ENCODE measurements at regions not wholly inside any gene's neighbourhood (a gene's known extent, or its start where the extent isn't known, plus 50 kb on each side); places are given as distances from the start of the nearest gene placed in this dataset.

- DNase-seq (ENCODE audit: low read depth) = no peak
Measured at GRCh38 chr17:71208111-71208704, 912.6 kb upstream of the SOX9 start.

DNA sequence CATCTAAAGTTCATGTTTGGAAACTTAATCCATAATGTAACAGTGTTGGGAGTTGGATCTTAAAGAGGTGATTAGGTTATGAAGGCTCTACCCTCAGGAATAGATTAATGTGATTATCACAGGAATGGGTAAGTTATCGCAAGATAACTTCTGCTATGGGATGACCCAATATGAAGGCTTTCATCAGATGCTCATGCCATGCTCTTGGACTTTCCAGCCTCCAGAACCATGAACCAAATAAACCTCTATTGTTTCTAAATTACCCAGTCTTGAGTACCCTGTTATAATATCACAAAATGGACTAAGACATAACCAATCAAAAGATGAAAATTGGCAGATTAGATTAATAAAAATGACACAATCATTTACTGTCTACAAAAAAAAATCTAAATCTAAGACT lies 906.9 kb upstream of the SOX9 start:
- DNase-seq (ENCODE audit: low read depth) = no peak

DNA sequence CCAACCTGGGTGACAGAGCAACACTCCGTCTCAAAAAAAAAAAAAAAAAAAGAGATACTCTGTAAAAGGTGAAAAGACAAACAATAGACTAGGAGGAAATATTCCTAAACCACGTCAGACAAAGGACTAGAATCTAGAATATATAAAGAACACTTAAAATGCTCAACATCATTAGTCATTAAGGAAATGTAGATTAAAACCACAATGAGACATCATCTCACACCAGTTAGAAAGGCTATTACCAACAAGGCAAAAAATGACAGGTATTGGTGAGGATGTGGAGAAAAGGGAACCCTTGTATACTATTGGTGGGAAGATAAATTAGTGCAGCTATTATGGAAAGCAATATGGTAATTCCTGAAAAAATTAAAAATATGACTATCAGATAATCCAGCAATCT lies 903.1 kb upstream of the SOX9 start:
- no peak for DNase-seq (ENCODE audit: low read depth)

GRCh38 chr17:71224824-71225575 lies 895.8 kb upstream of the SOX9 start:
- no peak for DNase-seq (ENCODE audit: low read depth)

- DNase-seq (ENCODE audit: low read depth) = no peak
Measured at GRCh38 chr17:71227841-71228240, 893.0 kb upstream of the SOX9 start.

DNA sequence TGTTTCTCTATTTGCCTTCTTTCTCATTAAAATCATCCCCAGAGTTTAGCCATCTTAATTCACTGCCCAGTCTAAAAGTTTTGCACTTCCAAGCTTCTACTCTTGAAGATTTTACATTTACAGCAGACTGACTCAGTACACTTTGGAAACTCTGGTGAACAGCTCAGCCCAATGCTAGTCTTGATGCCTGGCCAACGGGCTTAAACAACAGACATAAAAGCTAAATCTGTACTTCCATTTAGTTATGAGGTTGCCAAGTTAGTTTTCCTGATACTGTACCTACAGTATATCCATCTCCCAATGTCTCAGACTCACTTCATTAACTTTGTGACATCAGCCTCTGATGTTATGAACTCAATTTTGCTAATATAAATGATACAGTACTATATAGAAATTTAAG lies 891.8 kb upstream of the SOX9 start:
- no peak for DNase-seq (ENCODE audit: low read depth)

- DNase-seq (ENCODE audit: low read depth) = no peak
Measured at GRCh38 chr17:71232801-71233559, 887.8 kb upstream of the SOX9 start.

GRCh38 chr17:71234349-71234748 lies 886.5 kb upstream of the SOX9 start:
- DNase-seq (ENCODE audit: low read depth) = no peak

DNA sequence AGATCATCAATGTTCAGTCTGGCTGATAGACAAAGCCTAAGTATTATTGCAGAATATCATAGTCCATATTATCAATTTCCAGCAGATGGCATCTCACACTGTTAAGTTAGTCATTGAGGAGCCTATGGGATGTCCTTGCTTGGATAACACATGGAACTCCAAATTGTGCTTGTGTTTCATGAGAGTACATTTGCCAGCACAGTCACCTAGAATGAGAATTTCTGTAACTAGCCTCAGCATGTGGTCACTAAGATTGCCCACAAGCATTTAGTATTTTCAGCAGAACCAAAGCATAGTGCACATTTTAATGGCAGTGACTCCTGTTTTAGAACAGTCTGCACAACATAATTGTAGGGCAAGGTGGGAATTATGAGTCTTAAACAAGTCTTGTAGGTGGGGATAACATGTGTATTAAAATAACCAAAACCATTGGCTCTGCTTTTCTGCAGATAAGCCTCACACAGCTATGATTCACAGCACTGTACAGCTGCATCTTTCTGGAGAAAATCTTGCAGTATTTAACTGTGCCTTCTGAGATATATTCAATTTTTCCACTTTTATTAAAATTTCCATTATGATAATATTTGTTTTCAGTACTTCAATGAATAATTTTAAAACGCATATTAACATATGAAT lies 882.8 kb upstream of the SOX9 start:
- DNase-seq (ENCODE audit: low read depth) = no peak

DNA sequence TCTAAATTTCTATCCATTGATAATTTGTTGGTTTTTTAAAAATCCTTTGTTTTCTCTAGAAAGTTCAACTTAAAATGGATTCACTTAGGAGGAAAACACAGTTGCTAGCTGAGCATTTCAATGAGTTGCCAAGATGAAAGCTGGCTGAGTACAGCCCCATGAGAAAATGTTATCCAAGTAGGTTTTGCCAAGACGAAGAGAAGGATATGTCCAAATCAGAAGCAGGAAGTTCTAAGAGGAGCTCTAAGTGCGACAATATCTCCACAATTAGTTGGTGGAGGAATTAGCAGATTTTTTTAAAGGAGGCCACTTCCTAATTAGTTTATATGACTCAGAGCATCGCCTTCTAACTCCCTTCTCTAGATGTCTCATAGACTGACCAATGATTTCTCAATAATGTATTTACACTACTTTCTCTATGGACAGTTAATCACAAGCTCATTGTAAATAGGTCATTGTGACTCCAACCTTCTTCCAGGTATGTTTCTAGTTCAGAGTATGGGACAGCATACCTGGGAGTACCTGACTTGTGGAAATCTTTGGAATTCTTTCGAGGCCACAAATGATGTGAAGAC lies 873.3 kb upstream of the SOX9 start:
- no peak for DNase-seq (ENCODE audit: low read depth)

GRCh38 chr17:71251276-71251675 lies 869.5 kb upstream of the SOX9 start:
- DNase-seq (ENCODE audit: low read depth) = no peak

DNA sequence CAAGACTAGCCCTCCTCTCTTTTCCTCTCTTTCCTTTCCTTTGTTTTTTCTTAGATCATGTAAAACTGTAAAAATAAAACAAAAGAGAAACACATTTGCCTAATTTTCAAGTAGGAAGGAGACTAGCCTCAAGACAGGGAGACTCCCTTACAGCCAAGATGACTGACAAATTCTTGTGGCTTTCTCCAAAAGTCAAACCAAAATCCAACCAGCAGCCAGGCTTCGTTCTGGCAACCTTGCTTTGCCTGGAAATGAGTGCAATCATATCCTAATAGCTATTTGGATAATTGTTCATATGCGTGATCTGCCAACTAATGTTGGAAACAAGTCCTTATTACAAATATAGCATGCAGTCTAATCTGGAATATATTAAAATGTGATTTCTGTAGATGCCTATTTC lies 868.9 kb upstream of the SOX9 start:
- no peak for DNase-seq (ENCODE audit: low read depth)

DNA sequence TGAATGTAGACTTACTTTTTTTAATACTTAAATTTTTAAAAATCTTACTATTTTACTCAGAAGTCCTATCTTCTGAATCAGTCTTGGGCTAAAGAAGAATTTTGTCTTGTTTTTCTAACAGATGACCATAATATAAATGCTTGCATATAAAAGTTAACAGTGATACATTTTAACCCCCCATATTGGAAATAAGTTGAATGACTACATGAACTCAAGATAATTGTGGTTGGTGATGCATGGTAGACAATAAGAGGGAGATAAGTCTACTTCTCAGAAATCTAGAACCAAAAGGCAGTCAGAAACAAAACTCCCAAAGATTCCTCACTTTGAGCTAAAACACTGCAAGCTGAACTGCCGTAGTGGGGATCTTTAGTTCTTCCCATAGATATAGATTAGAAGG lies 868.4 kb upstream of the SOX9 start:
- no peak for DNase-seq (ENCODE audit: low read depth)

DNA sequence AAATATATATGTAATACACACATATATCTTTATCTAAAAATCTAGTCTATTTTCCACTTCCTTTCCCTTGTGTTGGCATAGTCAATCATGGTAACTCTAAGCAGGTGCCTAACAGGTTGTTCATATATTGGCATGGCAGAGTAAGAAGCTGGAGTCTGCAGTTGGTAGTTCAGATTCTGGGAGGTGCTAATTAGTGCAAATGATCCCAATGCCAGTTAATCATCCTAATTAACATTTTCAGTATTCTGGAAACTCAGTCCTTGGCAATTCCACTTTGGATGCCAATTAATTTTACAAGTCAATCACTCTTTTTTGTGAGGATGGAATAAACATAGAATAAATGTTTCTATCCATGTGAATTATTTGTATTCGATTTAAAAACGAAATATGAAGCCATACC lies 863.7 kb upstream of the SOX9 start:
- no peak for DNase-seq (ENCODE audit: low read depth)

DNA sequence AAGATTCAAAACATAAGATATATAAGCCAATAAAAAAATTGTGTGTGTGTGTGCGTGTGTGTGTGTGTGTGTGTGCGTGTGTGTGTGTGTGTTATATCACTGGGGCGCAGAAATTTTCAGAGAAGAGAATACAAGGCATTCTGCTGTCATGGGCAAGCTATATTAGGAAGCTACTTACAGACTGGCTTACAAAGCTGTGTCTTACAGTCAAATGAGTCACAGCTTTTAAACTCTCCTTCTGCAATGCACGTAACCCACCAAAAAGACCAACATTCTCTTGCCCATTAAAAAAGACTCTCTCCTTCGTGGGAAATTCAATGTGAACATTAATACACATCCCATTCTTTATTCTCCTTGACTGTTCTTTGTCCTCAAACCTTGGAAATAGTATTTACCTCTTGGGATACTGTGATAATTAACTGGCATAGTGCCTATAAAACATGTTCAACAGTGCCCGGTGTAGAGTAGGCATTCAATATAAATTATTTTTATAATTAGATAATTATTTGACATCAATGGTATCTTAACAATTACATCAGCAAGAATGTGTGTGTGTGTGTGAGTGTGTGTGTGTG lies 860.4 kb upstream of the SOX9 start:
- no peak for DNase-seq (ENCODE audit: low read depth)

DNA sequence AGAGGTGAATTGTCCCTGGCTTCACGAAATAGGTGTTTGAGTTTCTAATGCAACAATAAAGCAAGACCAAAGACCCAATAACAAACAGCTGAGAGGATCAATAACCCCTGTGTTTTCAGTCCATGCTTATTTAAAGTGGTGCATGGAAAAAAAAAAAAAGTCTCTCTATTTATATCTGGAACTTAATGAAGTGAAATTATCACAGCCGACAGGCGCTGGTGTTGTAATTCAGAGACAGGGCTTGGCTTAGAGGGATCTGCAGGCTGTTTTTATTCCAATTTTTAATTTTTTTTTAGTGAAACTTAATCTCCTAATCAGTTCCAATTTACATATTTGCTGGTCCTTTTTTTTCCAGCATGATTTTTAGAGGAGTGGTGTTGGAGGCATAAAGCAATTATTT lies 858.2 kb upstream of the SOX9 start:
- DNase-seq (ENCODE audit: low read depth) = no peak

DNA sequence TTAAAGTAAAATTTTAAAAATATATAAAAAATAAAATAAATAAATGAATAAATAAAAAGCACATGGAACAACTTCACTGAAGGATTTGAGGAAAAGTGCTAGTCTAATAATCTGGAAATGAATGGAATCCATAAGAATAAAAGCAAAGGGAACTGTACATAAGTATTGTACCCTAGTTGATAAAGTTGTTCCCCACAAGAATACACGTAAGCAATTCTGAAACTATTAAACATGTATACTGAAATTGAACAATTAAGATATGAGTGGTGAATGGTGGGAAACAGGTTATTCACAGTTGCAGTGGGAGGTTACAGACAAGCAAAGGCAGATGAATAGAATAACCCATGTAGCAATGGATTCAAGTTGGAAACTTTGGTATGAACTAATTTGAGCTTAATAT lies 853.2 kb upstream of the SOX9 start:
- no peak for DNase-seq (ENCODE audit: low read depth)

- no peak for DNase-seq (ENCODE audit: low read depth)
Measured at GRCh38 chr17:71269201-71269600, 851.6 kb upstream of the SOX9 start.

- no peak for DNase-seq (ENCODE audit: low read depth)
Measured at GRCh38 chr17:71273441-71273840, 847.4 kb upstream of the SOX9 start.

DNA sequence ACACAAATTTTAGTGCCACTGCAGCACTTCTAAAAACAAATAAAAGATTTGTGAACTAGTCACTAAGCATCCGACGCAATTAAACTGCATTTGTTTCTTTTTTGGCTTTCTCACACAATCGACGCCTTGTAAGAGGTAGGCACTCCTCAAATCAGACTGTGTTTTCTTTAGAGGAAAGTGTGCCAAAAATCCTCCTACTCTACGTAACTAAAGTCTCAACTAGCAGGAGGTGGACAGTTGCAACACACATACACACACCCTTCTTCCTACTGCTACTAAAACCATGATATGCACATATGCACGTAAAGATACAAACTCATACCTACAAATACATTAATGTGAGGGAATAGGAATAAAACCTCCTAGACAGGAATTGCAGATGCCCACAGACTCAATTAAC lies 844.7 kb upstream of the SOX9 start:
- no peak for DNase-seq (ENCODE audit: low read depth)

DNA sequence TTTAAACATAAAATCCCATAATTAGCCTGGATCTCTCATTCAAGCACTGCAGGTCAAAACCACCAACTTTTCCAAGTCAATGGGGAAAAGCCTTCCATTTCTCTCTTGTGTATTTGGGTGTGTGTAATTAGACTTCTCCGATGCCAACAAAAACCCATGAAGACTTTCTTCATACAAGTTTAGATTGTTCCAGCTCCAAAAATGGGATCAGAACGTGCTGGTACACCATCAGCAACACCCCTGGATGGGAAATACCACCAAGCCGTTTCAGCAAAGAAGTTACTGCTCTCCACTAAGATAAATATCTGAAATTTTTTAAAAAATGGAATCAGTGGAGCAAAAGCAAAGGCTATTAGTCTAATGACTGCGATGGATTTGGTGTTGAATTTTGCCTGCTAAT lies 837.3 kb upstream of the SOX9 start:
- no peak for DNase-seq (ENCODE audit: low read depth)
